KMS-11 (cell line): ENCODE measurements at regions not wholly inside any gene's neighbourhood (a gene's known extent, or its start where the extent isn't known, plus 50 kb on each side); places are given as distances from the start of the nearest gene placed in this dataset.

ENCODE experiments used
- H2AFZ ChIP-seq: fragments of 200-600 bp; sonication (generic); 2 replicates; pipeline ENCODE4 v1.6.1; 2016; ENCODE audit warnings: antibody characterized with exemption, mixed run types, low read depth
- H3K27ac ChIP-seq: fragments of 200-600 bp; sonication (generic); 2 replicates; pipeline ENCODE4 v1.6.1; 2016; ENCODE audit warnings: mild to moderate bottlenecking, mixed run types
- H3K27me3 ChIP-seq: fragments of 200-600 bp; sonication (generic); 2 replicates; pipeline ENCODE4 v1.6.1; 2017; ENCODE audit warnings: mild to moderate bottlenecking, low read depth, mixed run types, moderate library complexity; ENCODE audit not compliant: insufficient read depth
- H3K36me3 ChIP-seq: fragments of 200-600 bp; sonication (generic); 2 replicates; pipeline ENCODE4 v1.6.1; 2017; ENCODE audit warnings: mild to moderate bottlenecking, mixed run types; ENCODE audit not compliant: insufficient read depth
- H3K4me1 ChIP-seq: fragments of 200-600 bp; sonication (generic); 2 replicates; pipeline ENCODE4 v1.6.1; 2016; ENCODE audit warnings: mild to moderate bottlenecking, low read depth, mixed run types; ENCODE audit not compliant: poor library complexity, severe bottlenecking
- H3K4me2 ChIP-seq: fragments of 200-600 bp; sonication (generic); 2 replicates; pipeline ENCODE4 v1.7.0; 2016; ENCODE audit warnings: mild to moderate bottlenecking, mixed run types
- H3K4me3 ChIP-seq: fragments of 200-600 bp; sonication (generic); IDR thresholded peaks from 2 replicates; pipeline ENCODE4 v1.6.1; 2017; ENCODE audit warnings: low read depth, low read length, mixed read lengths; ENCODE audit not compliant: insufficient read depth
- H3K79me2 ChIP-seq: fragments of 200-600 bp; sonication (generic); 2 replicates; pipeline ENCODE4 v1.6.1; 2016; ENCODE audit warnings: low read depth, mixed run types; ENCODE audit not compliant: insufficient read depth
- H3K9ac ChIP-seq: fragments of 200-600 bp; sonication (generic); 2 replicates; pipeline ENCODE4 v1.6.1; 2016; ENCODE audit warnings: mild to moderate bottlenecking, mixed run types
- H4K20me1 ChIP-seq: fragments of 200-600 bp; sonication (generic); 2 replicates; pipeline ENCODE4 v1.6.1; 2016; ENCODE audit warnings: mild to moderate bottlenecking, mixed run types; ENCODE audit not compliant: insufficient read depth
- CTCF ChIP-seq: fragments of 200-600 bp; sonication (generic); conservative IDR thresholded peaks from 2 replicates; pipeline ENCODE4 v1.6.1; 2017; ENCODE audit warnings: low read depth, mild to moderate bottlenecking, antibody characterized with exemption, low read length, moderate library complexity, mixed read lengths

- TF ChIP-seq CTCF = no peak
- no peak overlapping the region for H2AFZ ChIP-seq
- no peaks in the 10 kb centered on the region for H4K20me1 ChIP-seq
- H3K27me3 ChIP-seq = no peaks in the 10 kb centered on the region
- H3K4me3 ChIP-seq = no peak overlapping the region
- H3K4me1 ChIP-seq = peaks cover 13% of the 10 kb centered on the region
- H3K9ac ChIP-seq = no peak overlapping the region
- no peak overlapping the region for H3K27ac ChIP-seq
- H3K79me2 ChIP-seq = no peaks in the 10 kb centered on the region
- no peaks in the 10 kb centered on the region for H3K36me3 ChIP-seq
- H3K4me2 ChIP-seq = no peak overlapping the region; the same call in 1 of the 2 replicates
These were observed 226.5 kb upstream of the ZBED5 start for GRCh38 chr11:11084337-11084736.

GRCh38 chr11:11083441-11083840 is 225.6 kb upstream of the ZBED5 start:
- Histone ChIP-seq H4K20me1 (no peaks in the 10 kb centered on the region), H2AFZ (no peak overlapping the region), H3K4me1 (peaks cover 10% of the 10 kb centered on the region), H3K36me3 (no peaks in the 10 kb centered on the region), H3K27ac (no peak overlapping the region), H3K4me2 (no peak overlapping the region), H3K79me2 (no peaks in the 10 kb centered on the region), H3K4me3 (no peak overlapping the region), H3K9ac (no peak overlapping the region), H3K27me3 (no peaks in the 10 kb centered on the region)
- TF ChIP-seq CTCF = no peak

GRCh38 chr11:11082646-11083045 is 224.8 kb upstream of the ZBED5 start:
- H3K4me3 ChIP-seq = no peak overlapping the region
- H3K36me3 ChIP-seq = no peaks in the 10 kb centered on the region
- no peak overlapping the region for H3K9ac ChIP-seq
- no peaks in the 10 kb centered on the region for H4K20me1 ChIP-seq
- no peaks in the 10 kb centered on the region for H3K27me3 ChIP-seq
- no peaks in the 10 kb centered on the region for H3K79me2 ChIP-seq
- TF ChIP-seq CTCF = no peak
- peaks cover 10% of the 10 kb centered on the region for H3K4me1 ChIP-seq
- H3K27ac ChIP-seq = no peak overlapping the region
- H2AFZ ChIP-seq = no peak overlapping the region
- H3K4me2 ChIP-seq = no peak overlapping the region

- Histone ChIP-seq H3K4me3 (no peak overlapping the region), H3K4me1 (peaks cover 10% of the 10 kb centered on the region), H2AFZ (no peak overlapping the region), H3K27ac (no peak overlapping the region), H4K20me1 (no peaks in the 10 kb centered on the region), H3K36me3 (no peaks in the 10 kb centered on the region), H3K9ac (no peak overlapping the region), H3K4me2 (no peak overlapping the region), H3K79me2 (no peaks in the 10 kb centered on the region), H3K27me3 (no peaks in the 10 kb centered on the region)
- no peak for TF ChIP-seq CTCF
These were observed 223.9 kb upstream of the ZBED5 start for GRCh38 chr11:11081776-11082175.
